GM10266 (cell line): ENCODE measurements at regions not wholly inside any gene's neighbourhood (a gene's known extent, or its start where the extent isn't known, plus 50 kb on each side); places are given as distances from the start of the nearest gene placed in this dataset.
A peak's percentile ranks its signal among the peaks of the same experiment; 100 is the strongest.

Source experiments
- DNase-seq: peaks from one replicate; pipeline ENCODE4 v3.0.0; 2012; ENCODE audit errors: extremely low spot score
- TF ChIP-seq, protein P1 (sequence below): IDR thresholded peaks from 2 replicates; pipeline ENCODE4 v1.5.1; 2012; ENCODE audit warnings: mild to moderate bottlenecking, low read depth; ENCODE audit not compliant: control insufficient read depth, insufficient read depth; ENCODE audit errors: missing control alignments

DNA sequence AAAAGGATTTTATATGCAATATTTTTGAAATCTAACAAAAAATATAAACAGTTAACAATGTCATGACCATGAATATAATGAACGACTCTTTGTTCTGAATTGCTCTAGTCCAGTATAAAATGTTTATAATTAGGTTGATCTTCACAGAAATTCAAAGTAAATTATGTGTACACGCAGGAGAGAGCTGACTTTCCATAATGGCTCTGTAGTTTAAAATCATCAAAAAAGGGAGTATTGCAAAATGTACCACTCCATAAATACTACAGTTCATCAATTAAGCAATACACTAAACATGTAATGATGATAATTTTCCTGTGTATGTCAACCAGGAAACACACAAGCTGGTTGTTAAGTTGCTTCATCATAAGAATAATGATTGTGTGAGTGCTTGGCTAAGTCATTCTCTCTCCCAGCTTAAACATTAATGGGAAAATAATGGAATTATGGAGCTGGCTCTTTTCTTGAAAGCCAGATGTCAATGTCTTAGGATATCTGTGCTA is 189.5 kb upstream of the PLEKHG7 start:
- TF ChIP-seq, protein P1, sequence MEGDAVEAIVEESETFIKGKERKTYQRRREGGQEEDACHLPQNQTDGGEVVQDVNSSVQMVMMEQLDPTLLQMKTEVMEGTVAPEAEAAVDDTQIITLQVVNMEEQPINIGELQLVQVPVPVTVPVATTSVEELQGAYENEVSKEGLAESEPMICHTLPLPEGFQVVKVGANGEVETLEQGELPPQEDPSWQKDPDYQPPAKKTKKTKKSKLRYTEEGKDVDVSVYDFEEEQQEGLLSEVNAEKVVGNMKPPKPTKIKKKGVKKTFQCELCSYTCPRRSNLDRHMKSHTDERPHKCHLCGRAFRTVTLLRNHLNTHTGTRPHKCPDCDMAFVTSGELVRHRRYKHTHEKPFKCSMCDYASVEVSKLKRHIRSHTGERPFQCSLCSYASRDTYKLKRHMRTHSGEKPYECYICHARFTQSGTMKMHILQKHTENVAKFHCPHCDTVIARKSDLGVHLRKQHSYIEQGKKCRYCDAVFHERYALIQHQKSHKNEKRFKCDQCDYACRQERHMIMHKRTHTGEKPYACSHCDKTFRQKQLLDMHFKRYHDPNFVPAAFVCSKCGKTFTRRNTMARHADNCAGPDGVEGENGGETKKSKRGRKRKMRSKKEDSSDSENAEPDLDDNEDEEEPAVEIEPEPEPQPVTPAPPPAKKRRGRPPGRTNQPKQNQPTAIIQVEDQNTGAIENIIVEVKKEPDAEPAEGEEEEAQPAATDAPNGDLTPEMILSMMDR, result no peak
- no peak for DNase-seq

DNA sequence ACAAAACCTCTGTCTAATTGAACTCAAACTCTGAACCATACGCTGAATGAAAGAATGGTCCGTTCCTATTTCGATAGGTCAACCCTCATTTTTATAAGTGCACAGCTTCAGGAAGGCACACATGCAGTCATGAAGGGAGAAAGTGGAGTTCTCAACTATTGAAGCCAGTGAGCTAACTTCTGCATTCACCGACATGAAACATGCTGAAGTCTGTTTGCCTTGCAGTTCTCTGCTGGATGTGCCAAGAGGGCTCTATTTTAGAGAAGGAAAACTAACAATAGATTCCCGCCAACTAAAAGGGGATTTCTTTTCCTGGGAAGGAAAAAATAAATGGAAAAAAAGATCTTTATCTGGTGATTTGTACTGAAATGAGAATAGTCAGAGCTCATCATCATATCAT is 191.0 kb upstream of the PLEKHG7 start:
- TF ChIP-seq, protein P1, result no peak
- DNase-seq, result no peak

DNA sequence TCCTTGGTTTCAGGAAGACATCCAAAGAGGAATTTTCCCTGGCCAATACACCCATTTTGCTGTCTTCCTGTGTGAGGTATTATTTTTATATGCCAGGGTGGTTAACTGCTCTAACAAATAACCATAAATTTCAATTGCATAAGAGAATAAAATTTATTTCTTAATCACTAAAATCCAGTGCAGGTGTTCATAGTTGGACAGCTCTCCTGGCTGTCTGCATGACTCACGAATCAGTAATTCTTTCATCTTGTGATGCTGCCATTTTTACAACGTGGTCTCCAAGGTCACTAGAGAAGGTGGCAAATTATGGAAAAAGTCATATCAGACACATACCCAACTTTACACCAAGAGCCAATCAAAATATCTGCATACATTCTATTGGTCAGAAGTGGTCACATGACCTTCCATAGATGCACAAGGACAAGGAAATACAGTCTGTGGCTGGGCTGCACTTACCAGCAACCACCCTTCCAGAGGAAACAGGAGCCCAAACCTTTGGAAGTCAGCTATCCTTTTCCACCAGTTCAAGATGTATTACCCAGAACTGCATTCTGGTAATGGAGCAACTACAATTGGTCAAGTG is 193.5 kb upstream of the PLEKHG7 start:
- DNase-seq, result no peak
- TF ChIP-seq, protein P1, result no peak

DNA sequence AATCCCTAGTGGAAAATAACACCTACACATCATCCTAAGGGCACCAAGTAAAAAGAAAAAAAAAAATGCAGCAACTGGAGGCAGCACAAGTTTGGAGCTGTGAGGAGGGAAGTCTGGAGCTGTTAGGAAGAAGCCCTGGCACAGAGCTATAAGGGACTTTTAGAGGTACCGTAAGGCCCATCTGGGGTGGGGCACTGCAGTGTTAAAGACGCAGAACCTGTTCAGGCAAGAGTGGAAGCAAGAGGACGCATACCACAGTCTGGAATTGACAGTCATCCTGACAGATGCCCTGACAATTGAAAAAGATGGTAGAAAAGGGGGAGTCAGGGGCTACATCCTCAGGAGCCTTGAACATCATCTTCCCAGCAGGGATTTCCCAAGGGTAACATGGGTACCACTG is 195.9 kb upstream of the PLEKHG7 start:
- DNase-seq, result no peak
- TF ChIP-seq, protein P1, result no peak

DNA sequence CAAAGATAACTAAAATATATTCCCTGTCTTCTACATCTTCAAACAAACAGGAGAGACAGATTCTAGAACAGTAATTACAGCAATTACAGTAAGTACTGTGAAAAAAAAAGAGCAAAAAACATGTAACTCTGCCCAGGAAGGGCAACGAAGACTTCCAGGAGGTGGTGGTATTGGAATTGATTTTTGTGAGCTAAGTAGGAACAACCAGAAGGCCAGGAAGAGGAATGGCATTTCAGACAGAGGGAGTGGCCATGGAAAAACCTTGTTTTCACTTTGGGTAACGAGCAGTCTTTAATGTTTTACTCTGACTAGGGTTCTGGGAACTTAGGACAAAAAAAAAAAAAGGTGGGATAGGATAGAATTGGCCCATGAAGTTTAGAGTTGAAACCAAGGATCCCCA is 196.3 kb upstream of the PLEKHG7 start:
- TF ChIP-seq, protein P1, result no peak
- DNase-seq, result no peak

DNA sequence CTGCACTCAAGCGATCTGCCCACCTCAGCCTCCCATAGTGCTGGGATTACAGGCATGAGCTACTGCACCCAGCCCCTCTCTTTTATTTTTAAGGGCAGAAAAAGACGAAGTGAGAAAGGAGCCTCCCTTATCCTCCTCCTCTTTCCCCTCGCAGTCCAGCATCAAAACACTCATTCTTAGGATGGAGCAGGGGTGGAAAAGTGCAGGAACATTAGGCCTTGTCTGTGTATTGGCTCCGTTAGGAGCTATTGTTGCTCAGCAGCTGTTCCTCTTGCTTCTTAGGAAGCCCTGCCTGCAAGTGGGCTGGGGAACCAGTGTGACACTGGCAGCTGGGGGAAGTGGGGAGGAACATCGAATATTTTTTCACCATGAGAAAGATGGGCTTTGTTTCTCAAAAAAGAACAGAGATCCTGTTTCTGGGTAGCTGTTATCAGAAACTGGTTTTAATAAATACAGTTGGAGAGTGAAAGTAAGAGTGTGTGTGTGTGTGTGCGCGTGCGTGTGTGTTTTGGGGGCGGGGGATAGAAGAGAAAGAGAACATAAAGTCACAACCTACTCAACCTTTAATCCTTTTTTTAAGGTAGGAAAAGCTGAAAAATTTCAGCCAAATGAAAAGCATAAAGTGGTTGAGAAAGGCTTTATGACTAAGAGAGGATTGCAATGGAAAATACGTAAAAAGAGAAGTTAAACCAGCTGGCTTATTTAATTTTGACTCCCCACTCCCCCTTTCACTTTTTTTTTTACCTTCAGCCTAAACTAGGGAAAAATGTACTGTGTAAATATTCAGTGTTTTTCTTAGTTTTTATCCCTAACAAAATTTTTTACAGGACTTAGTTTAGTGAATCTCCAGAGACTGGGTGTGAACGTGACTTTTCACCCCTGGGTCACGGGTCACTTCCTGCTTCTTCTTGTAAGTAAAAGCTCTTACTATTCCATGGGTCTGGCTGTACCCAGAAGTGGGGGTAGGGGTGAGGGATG is 197.2 kb upstream of the PLEKHG7 start:
- TF ChIP-seq, protein P1, result no peak

DNA sequence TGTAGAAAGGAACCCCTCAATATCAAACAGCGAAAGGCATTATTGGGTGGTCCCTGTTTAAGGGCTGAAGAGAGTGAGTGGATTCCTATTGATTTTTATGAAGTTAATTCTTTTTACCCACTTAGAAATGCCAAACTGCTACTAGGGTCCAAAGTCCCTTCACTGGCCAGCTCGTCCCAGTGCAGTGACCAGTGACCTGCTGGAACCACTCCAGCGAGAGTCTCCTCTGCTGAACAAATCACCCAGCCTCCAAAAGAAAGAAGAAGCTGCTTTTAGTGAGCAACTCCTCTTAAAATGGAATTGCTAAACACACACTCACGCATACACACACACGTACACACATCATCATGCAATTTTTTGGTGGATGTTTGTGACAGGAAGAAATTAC is 198.2 kb upstream of the PLEKHG7 start:
- DNase-seq, result no peak
- TF ChIP-seq, protein P1, result no peak

More for the DNA sequence above, 197.2 kb upstream of the PLEKHG7 start:
- peak; percentile 37 for DNase-seq
